Activated naive CD4-positive, alpha-beta T cell treated with anti-CD3 and anti-CD28 coated beads for 36 hours (primary cell): ENCODE measurements at regions not wholly inside any gene's neighbourhood (a gene's known extent, or its start where the extent isn't known, plus 50 kb on each side); places are given as distances from the start of the nearest gene placed in this dataset.

Source experiments
- CTCF ChIA-PET: fragments of 350-600 bp; sonication (Branson Sonifier 250); formaldehyde crosslinking; loops from one replicate; lab custom pipeline; 2021; ENCODE audit warnings: antibody characterized with exemption; lab: Charles Lee
- DNase-seq: peaks from one replicate; pipeline ENCODE4 v3.0.0-alpha.2; 2020
- H3K27ac Mint-ChIP-seq: one replicate; pipeline ENCODE4 v1.8.0; 2021; ENCODE audit warnings: mild to moderate bottlenecking, mixed read lengths
- H3K27me3 Mint-ChIP-seq: one replicate; pipeline ENCODE4 v1.8.0; 2021; ENCODE audit warnings: low read depth, mixed read lengths
- H3K36me3 Mint-ChIP-seq: one replicate; pipeline ENCODE4 v1.8.0; 2021; ENCODE audit warnings: low read depth, mixed read lengths
- H3K4me1 Mint-ChIP-seq: one replicate; pipeline ENCODE4 v1.8.0; 2021; ENCODE audit warnings: low read depth, mixed read lengths
- H3K4me3 Mint-ChIP-seq: one replicate; pipeline ENCODE4 v1.8.0; 2021; ENCODE audit warnings: mild to moderate bottlenecking, moderate library complexity, mixed read lengths
- H3K9me3 Mint-ChIP-seq: one replicate; pipeline ENCODE4 v1.8.0; 2021; ENCODE audit warnings: mixed read lengths
- intact Hi-C: fragments of 100-400 bp; cut with micrococcal nuclease; formaldehyde crosslinking; loops from one replicate; pipeline ENCODE4 v1.15.1; 2023

DNA sequence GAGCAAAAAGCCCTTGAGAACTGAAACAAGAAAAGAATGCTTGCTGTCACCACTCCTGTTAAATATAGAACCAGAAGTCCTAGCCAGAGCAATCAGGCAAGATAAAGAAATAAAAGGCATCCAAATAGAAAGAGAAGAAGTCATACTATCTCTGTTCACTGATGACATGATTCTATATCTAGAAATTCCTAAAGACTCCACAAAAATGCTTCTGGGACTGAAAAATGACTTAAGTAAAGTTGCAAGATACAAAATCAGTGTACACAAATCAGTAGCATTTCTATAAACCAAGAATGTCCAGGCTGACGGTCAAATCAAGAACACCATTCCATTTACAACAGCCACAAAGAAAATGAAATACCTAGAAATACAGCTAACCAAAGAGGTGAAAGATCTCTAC, 552.7 kb upstream of the SLIT2 start:
- intact Hi-C loops, result no loop called here
- Mint-ChIP-seq H3K27me3 (no peaks in the 10 kb centered on the region), H3K4me3 (no peak overlapping the region), H3K9me3 (peaks cover 5% of the 10 kb centered on the region), H3K4me1 (no peaks in the 10 kb centered on the region), H3K36me3 (no peaks in the 10 kb centered on the region), H3K27ac (no peak overlapping the region)
- CTCF ChIA-PET, result no interaction called here
- no peak for DNase-seq

DNA sequence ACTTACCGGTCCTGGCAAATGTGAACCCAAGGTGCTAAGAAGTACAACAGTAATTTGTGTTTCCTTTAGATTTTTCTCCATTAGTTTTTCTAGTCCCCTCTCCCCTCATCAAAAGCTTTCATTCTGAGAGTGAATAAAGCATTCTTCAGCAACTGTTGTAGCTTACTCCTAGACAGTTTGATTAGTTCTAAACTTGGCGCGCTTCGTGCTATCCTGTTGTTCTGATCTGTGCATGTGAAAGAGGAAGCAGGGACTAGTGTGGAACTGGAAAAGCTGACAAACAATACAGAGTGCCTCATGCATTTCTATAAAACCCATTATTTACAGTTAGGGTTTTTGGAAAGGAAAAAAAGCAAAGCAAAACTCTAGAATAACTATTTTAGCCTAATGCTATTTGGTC, 556.9 kb upstream of the SLIT2 start:
- H3K4me1 Mint-ChIP-seq, result no peaks in the 10 kb centered on the region
- no peak overlapping the region for H3K27ac Mint-ChIP-seq
- no peak overlapping the region for H3K4me3 Mint-ChIP-seq
- H3K27me3 Mint-ChIP-seq, result no peaks in the 10 kb centered on the region
- DNase-seq, result no peak
- no peaks in the 10 kb centered on the region for H3K36me3 Mint-ChIP-seq
- intact Hi-C loops, result no loop called here
- H3K9me3 Mint-ChIP-seq, result peaks cover 7% of the 10 kb centered on the region
- CTCF ChIA-PET, result no interaction called here

DNA sequence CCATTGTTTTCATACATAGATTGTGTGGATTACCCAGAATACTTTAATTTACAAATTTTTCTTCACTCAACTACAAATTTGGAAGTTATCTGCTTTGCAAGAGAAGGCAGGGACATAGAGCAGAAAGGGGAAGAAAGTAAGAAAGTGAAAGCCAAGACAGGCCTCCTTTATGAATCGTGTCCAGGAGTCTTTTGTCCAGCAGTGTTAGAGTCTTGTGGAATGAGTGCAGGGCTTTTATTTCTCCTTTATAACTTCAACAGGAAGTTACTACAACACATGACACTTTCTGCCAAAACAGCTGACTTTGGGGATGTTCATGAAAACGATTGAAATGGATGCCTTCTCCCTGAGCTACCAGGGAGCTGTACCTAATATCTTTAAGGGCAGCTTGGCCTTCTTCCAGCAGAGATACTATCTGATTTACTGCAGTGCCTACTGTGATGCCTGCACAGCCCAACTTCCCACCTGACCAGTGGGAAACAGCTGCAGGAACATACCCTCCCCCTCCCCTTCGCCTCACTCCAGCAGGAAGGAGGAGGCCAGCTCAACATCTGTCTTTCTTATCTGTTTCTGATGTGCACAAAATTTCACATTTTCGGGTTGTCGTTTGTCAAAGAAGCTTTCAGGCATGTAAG, 557.7 kb upstream of the SLIT2 start:
- intact Hi-C loops, result no loop called here
- CTCF ChIA-PET, result no interaction called here
- no peak overlapping the region for H3K4me3 Mint-ChIP-seq
- H3K27me3 Mint-ChIP-seq, result no peaks in the 10 kb centered on the region
- H3K36me3 Mint-ChIP-seq, result no peaks in the 10 kb centered on the region
- H3K9me3 Mint-ChIP-seq, result peaks cover 7% of the 10 kb centered on the region
- DNase-seq, result no peak
- no peak overlapping the region for H3K27ac Mint-ChIP-seq
- no peaks in the 10 kb centered on the region for H3K4me1 Mint-ChIP-seq

DNA sequence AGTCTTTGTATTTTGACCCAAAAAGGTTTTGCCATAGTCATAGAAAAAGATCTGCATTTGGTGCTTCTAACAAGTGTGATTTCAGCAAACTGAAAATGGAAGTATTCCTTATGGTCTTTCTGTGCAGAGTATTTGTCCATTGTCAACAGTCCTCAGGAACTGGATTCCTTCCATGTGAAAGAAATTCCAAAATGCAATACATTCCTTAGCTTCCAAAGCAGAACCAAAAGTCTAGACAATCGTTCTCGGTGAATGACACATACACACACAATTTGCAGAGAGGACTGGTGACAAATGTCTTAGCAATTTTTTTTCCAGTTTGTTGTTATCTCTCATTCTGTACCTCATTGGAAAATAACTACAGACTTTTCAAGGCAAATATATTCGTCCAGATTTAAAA, 562.2 kb upstream of the SLIT2 start:
- Mint-ChIP-seq H3K9me3 (peaks cover 3% of the 10 kb centered on the region), H3K4me3 (no peak overlapping the region), H3K27me3 (no peaks in the 10 kb centered on the region), H3K36me3 (no peaks in the 10 kb centered on the region), H3K4me1 (no peaks in the 10 kb centered on the region), H3K27ac (no peak overlapping the region)
- no peak for DNase-seq
- CTCF ChIA-PET, result no interaction called here
- intact Hi-C loops, result no loop called here

DNA sequence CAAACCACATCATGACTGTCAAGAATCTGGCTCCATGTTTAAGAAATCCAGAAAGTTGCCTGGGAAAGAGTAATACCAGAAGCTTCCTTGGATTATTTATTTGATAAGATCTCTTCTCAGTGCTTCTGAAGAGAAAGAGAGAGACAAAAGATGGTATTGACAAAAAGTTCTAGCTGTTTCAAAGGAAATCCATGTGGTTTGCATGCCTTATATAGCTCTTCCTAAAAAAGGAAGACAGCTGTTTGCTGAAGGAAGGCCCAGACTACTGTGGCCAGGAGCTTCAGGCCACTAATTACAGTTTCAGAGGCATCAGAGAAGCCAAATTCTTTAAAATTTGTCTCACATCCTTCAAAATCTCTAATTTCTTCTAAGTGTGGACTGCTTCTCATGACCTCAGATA, 565.2 kb upstream of the SLIT2 start:
- Mint-ChIP-seq H3K4me1 (no peaks in the 10 kb centered on the region), H3K36me3 (no peaks in the 10 kb centered on the region), H3K9me3 (peaks cover 2% of the 10 kb centered on the region), H3K27ac (no peak overlapping the region), H3K27me3 (no peaks in the 10 kb centered on the region), H3K4me3 (no peak overlapping the region)
- no peak for DNase-seq
- intact Hi-C loops, result no loop called here
- CTCF ChIA-PET, result interaction anchor here (0.6 kb wide), 1 partner anchor 84 kb away, joined by 3 read pairs; no protein-coding TSS in a partner anchor

DNA sequence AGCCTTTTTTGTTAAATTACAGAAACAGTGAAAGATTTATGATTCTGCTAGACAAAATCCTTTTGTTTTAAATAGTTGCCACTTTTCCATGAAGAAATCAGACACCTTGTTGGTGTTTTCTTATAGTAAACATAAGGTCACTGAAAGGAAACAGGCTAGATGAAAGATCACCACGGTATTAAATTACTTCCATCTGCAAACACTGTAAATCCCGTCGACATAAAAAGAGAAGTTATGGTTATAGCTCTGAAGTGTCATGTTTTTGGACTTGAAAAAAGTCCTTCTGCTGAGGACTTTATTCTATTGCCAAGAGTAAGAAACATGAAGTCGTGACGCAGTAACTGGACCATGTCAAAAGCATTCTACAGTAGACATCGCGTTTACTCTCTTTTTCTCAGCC, 567.6 kb upstream of the SLIT2 start:
- CTCF ChIA-PET, result no interaction called here
- no peak overlapping the region for H3K4me3 Mint-ChIP-seq

DNA sequence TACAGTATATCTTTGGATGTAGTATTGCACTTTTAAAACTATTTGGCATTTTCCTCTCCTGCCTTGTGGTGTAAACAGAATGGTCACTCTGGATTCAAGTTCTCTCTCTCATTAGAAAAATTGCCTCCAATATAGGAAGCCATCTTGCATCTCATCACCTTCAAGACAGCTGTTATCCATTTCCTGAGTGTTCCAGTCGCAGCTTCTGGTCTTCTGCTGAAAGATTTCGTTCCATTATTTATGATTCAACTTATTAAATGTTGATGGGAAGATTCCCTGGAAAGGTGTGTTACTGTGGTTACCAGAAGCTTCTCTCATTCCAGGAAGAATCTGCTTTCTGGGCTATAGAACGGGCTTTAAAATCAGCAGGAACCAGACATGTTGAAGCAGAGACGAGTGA, 568.3 kb upstream of the SLIT2 start:
- H3K9me3 Mint-ChIP-seq, result peaks cover 2% of the 10 kb centered on the region
- H3K27me3 Mint-ChIP-seq, result no peaks in the 10 kb centered on the region
- H3K4me3 Mint-ChIP-seq, result no peak overlapping the region
- H3K4me1 Mint-ChIP-seq, result no peaks in the 10 kb centered on the region
- CTCF ChIA-PET, result no interaction called here
- DNase-seq, result no peak
- intact Hi-C loops, result no loop called here
- no peaks in the 10 kb centered on the region for H3K36me3 Mint-ChIP-seq
- H3K27ac Mint-ChIP-seq, result no peak overlapping the region

More for the DNA sequence above, 567.6 kb upstream of the SLIT2 start:
- no peak for DNase-seq
- H3K27me3 Mint-ChIP-seq, result no peaks in the 10 kb centered on the region
- intact Hi-C loops, result no loop called here
- peaks cover 2% of the 10 kb centered on the region for H3K9me3 Mint-ChIP-seq
- no peaks in the 10 kb centered on the region for H3K4me1 Mint-ChIP-seq
- H3K27ac Mint-ChIP-seq, result no peak overlapping the region
- no peaks in the 10 kb centered on the region for H3K36me3 Mint-ChIP-seq

DNA sequence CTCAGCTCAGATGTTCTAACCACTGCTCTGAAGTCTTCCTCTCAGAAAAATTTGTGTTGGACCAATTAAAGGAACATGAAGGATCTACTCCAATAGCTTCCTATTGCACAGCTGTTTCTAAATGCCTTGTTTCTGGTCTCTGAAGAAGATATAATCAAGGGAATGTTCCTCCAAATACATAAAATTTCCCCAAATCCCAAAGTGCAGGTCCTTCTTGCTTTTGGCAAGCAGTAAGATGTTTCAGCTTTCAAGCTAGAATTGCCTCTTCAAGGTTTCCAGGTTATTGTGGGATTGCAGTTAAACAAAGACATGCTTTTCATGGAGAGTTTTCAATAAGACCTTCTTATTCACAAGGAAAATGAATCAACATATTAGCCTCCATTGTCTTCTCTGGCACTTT, 574.5 kb upstream of the SLIT2 start:
- intact Hi-C loops, result no loop called here
- no peaks in the 10 kb centered on the region for H3K4me1 Mint-ChIP-seq
- no peak overlapping the region for H3K4me3 Mint-ChIP-seq

DNA sequence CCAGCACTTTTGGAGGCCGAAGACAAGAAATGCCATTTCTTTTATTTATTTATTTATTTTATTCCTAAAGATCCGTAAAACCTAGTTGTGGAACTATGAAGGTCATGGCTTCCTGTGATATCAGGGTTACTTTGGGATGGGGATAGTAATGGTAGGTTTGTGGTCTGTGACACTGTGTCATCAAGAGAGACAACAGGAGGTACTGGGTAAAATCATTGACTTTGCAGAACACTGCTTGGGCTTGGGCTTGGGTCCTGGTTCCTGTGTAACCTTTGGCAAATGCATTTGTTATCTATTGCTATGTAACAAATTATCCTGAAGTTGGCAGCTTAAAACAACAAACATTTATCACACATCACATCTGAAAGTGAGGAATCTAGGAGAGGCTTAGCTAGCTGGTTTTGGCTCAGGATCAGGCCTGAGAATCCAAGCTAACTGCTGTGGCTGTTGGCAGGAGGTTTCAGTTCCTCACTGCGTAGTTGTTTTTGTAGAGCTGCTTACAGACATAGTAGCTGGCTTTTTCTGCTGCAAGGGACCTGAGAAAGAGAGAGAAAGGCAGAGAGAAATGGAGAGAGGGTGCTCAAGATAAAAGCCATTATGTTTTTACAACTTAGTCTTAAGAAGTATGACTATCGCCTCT, 576.4 kb upstream of the SLIT2 start:
- H3K4me3 Mint-ChIP-seq, result no peak overlapping the region
- DNase-seq, result no peak
- CTCF ChIA-PET, result no interaction called here
- peaks cover 13% of the 10 kb centered on the region for H3K9me3 Mint-ChIP-seq
- H3K36me3 Mint-ChIP-seq, result no peaks in the 10 kb centered on the region
- H3K27ac Mint-ChIP-seq, result no peak overlapping the region
- no peaks in the 10 kb centered on the region for H3K4me1 Mint-ChIP-seq
- intact Hi-C loops, result no loop called here
- H3K27me3 Mint-ChIP-seq, result no peaks in the 10 kb centered on the region

More for the DNA sequence above, 574.5 kb upstream of the SLIT2 start:
- CTCF ChIA-PET, result no interaction called here
- H3K27me3 Mint-ChIP-seq, result no peaks in the 10 kb centered on the region
- H3K9me3 Mint-ChIP-seq, result peaks cover 10% of the 10 kb centered on the region
- DNase-seq, result no peak
- no peaks in the 10 kb centered on the region for H3K36me3 Mint-ChIP-seq
- no peak overlapping the region for H3K27ac Mint-ChIP-seq

DNA sequence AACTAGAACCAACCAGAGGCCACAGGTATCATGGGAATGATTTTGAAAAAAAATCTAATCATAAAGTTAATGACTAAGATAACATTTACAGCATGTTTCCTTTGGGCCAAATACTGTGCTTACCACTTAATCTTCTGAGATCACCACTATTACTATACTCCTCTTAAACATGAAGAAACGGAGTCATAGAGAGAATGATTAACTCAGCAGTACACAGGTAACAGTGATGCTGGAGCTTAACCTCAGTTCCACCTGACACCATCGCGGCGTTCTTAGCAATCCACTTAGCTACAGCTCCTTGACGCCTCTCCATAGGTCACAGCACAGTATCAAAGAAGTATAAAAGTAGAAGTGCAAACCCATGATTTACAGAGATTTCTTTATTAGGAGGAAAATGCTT, 592.6 kb upstream of the SLIT2 start:
- Mint-ChIP-seq H3K27me3 (no peaks in the 10 kb centered on the region), H3K36me3 (no peaks in the 10 kb centered on the region), H3K27ac (no peak overlapping the region), H3K9me3 (no peaks in the 10 kb centered on the region), H3K4me1 (no peaks in the 10 kb centered on the region), H3K4me3 (no peak overlapping the region)
- CTCF ChIA-PET, result no interaction called here
- DNase-seq, result no peak
- intact Hi-C loops, result no loop called here

DNA sequence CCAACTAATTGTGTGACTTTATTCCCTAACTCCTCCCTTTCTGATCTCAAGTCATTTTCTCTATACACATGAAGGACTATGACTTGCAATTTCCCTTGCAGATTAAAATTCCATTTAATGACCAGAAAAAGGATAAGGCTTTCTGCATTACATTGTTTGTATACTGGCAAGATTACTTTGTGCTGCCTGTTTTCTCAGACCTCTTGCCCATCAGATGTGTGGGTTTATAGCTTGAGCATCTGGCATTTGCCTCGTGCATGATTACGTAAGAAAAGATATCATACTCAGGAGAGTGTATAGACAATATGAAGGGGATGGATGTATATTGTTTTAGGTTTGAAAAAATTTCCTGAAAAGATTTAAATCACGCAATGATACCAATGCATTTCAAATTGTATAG, 593.8 kb upstream of the SLIT2 start:
- Mint-ChIP-seq H3K27me3 (no peaks in the 10 kb centered on the region), H3K4me1 (no peaks in the 10 kb centered on the region), H3K27ac (no peak overlapping the region), H3K36me3 (no peaks in the 10 kb centered on the region), H3K4me3 (no peak overlapping the region), H3K9me3 (no peaks in the 10 kb centered on the region)
- intact Hi-C loops, result no loop called here
- no peak for DNase-seq
- CTCF ChIA-PET, result no interaction called here

DNA sequence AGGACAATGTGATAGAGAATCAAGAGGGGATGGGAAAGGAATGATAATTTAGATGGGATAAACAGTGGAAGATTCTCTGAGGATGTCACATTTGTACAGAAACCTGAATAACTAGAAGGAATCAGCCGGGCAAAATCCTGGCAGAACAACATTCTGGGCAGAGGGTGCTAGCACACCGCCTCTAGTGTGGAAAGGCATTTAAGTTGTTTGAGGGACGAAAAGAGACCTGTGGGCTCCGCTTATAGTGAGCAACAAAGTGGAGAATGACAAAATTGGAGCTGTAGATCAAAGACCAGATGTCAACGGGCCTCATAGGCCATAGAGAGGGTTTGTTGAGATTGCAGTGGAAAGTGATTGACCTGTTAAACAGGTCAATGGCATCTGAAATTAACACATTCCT, 596.0 kb upstream of the SLIT2 start:
- Mint-ChIP-seq H3K4me1 (no peaks in the 10 kb centered on the region), H3K9me3 (no peaks in the 10 kb centered on the region), H3K4me3 (no peak overlapping the region), H3K27me3 (no peaks in the 10 kb centered on the region), H3K27ac (no peak overlapping the region), H3K36me3 (no peaks in the 10 kb centered on the region)
- intact Hi-C loops, result no loop called here
- DNase-seq, result no peak
- CTCF ChIA-PET, result no interaction called here
